HG03196 (cell line): ENCODE measurements at regions not wholly inside any gene's neighbourhood (a gene's known extent, or its start where the extent isn't known, plus 50 kb on each side); places are given as distances from the start of the nearest gene placed in this dataset.
"Not testable (repeated sequence)": the region's sequence is repeated elsewhere in the genome, so short reads cannot be mapped to it uniquely, and the experiment has no call there.

ENCODE experiments used
- ATAC-seq: cut with Tn5 transposase; IDR thresholded peaks from one replicate; pipeline ENCODE4 v1.9.1; 2021; ENCODE audit not compliant: unreplicated experiment

DNA sequence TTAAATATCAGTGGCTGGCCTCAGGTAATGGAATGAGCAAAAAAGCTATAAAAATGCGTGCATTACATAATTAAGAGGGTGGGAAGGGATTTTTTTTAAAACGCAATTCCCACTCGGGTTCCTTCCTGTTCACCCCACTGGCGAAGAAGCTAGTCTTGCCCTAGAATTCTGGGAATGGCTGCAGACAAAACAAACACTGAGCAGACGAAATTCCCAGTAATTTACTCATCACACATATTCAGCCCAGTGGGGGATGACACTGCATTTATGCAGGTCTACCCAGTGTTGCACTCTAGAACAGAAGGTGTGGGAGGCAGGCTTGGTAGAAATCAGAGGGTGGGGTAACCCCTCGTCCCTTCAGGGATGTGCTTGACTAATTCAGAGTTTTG lies 2695.0 kb upstream of the DEFB115 start:
- no peak for ATAC-seq

DNA sequence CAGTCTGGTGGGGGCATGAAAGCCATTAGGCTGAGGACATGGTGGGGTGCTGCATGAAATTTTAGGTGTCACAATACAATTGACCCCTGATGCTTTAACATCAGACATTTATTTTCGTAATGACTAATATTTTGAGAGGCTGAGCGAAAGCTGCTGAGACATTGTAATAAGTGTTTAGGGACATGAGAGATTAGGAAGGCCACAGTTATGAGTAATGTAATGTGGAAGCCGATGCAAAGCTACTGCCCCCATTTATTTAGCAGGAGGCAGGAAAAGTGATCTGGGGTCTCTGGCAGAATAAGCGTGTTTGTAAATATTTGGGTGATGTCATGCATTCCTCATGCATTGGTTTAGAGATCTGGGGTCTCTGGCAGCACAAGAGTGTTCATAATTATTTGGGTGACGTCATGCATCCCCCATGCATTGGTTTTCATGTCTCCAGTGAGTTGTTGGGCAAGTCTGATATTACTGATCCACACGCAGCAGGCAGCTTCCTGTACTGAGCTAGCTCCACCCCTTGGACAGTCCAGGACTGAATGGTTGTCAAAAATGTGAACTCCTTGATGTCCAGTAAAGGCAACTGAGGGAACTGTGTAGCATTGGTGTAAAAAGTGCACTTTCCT lies 2694.5 kb upstream of the DEFB115 start:
- not testable (repeated sequence) for ATAC-seq

DNA sequence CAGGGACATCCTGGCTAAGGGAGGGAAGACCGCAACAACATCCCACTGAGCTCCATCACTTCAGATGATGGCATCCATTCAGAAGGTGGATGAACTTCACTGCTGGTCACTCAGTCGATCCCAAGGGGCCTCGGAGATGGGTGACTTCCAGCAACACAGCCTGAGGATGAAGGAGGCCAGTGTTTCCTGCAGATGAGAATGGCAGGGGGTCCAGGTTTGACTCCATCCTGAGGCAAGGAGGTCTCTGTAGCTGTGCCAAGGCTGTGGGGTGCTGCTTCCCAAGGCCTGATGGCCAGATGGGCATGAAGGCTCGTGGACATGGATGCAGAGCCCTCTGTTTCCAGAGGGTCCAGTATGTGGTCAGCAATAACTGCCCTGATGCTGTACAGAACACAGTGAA lies 2693.4 kb upstream of the DEFB115 start:
- ATAC-seq = not testable (repeated sequence)

GRCh38 chr20:28564688-28565463 lies 2692.6 kb upstream of the DEFB115 start:
- ATAC-seq = not testable (repeated sequence)

DNA sequence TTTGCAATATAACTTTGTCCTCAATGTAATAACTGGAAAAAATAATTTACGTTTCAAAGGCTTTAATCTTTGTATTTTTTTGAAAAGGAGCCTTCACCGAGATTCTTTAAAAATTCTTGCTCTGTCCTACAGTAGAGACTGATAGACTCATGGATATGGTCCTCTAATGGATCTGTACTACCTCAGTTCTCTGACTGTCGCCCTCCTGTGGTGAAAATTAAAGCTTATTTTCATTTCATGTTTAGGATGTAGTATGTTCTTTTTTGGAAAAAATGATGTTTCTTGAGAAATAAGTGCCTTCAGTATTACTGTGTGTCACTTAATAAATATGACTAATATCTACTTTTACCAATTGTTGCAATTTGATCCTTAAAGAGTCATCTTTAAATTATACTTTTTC lies 2681.5 kb upstream of the DEFB115 start:
- ATAC-seq = not testable (repeated sequence)

DNA sequence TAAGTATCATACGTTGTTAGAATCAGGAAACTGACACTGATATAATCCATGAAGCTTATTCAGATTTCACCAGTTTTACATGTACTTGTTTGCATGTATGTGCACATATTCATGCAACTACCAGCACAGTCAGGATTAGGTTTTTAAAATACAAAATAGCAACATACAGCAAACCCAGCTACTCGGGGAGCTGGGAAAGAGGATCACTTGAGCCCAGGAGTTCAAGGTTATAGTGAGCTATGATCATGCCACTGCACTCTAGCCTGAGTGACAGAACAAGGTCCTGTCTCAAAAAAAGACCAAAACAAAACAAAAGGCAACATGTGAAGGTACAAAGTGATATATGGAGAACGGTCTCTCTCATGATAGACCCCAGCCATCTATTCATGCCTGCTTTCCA lies 2665.8 kb upstream of the DEFB115 start:
- ATAC-seq = not testable (repeated sequence)

DNA sequence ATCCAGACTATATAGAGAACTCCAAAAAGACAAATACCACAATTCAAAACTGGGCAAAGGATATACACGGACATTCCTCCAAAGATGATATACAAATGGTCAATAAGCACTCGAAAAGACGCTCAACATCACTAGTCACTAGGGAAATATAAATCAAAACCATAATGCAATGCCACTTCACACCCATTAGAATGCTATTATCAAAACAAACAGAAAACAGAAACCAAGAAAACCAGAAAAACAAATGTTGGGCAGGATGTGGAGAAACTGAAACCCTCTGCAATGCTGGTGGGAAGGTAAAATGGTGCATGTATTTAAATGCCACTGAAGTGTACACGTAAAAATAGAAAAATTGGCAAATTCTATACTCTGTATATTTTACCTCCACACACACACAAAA lies 2664.1 kb upstream of the DEFB115 start:
- ATAC-seq = not testable (repeated sequence)

DNA sequence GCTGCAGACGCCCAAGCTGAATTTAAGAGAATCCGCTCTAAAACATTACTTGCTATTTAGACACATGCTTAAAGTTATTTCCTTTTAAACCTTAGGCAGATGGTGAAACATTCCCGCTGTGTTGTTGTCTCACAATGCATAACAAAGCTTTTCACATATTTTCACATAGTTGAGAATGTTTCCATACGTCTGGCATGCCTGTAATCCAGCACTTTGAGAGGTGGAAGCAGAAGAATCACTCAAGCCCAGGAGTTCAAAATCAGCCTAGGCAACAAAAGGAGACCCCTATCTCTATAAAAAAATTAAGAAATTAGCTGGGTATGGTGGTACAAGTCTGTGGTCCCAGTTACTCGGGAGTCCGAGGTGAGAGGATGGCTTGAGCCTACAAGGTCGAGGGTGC lies 2663.0 kb upstream of the DEFB115 start:
- not testable (repeated sequence) for ATAC-seq

DNA sequence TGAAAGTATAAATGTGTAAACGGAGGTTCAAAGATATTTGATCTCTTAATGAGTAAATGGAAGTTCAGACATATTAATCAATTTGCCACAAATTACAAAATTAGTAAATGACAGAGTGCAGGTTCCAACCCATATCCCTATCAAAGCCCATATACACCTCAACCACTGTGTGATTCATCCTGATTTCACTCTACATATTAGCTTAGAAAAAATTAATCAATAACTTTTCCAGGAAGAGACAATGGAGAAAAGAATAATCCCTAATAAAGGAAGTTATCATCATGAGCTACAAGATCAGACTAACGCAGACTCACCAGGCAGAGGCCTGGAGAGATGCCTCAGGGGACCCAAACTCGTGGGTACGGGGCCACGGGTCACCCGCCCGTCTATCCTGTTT lies 2655.5 kb upstream of the DEFB115 start:
- not testable (repeated sequence) for ATAC-seq

DNA sequence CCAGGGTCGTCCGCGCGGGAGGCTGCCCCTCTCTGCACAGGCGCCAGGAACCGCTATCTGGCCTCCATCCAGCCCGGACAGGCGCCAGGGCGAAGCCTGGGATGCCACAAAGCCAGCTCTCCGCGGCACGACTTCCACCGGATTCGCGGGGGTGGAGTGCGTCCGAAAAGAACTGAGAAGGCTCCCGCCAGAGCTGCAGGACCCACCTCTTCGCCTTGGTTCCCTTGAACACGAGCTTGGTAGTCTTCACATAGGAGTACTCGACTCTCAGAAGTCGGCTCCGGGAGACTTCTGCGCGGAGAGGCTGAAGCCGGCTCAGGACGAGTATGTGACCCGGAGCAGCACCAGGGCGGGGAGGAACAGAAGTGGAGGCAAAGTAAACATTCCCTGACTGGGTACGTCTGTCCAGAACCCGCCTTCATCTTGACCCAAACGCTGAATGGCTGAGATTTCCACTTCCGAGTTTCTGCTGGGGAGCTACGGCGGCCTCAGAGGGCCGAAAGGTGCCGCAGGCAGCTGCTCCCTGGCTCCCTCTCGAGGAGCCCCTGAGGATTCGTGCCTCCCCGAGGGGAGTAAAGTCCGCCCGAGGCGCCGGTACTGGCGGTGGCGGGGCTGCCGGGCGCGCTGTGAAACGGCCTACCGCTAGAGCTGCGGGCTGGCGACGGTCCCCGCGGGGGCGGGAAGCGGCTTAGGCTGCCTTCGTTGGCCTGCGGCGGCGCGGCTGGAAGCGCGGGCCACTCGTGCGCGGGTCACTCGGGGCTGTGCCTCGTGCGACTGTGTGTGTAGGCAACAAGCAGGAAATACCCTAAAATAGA lies 2654.9 kb upstream of the DEFB115 start:
- ATAC-seq = peak; percentile 100

- not testable (repeated sequence) for ATAC-seq
Measured at GRCh38 chr20:28603218-28603577, 2654.3 kb upstream of the DEFB115 start.

- ATAC-seq = no peak
Measured at GRCh38 chr20:28616354-28616753, 2641.1 kb upstream of the DEFB115 start.

GRCh38 chr20:28619956-28620651 lies 2637.4 kb upstream of the DEFB115 start:
- ATAC-seq = not testable (repeated sequence)

DNA sequence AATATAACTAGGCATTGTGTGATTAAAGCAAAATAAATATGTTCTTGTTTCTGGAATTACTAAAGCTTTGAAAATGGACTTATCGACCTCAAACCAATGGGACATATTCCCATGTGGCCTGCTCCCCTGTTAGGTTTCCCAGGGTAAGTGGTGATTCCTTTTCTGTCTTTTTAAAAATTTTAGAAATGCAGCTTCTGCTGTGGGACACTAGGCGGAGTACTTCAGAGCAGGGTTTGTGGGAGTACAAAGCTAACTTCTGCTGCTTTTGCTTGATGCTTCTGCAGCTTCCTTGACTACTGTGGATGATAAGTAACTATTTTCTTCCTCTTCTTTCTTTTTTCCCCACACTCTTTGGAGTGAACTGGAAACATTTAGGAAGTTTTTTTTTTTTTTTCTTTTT lies 2632.4 kb upstream of the DEFB115 start:
- ATAC-seq = not testable (repeated sequence)

- not testable (repeated sequence) for ATAC-seq
Measured at GRCh38 chr20:28640831-28641230, 2616.6 kb upstream of the DEFB115 start.
